BLaER1 treated with 17β-estradiol and CSF1 and Interleukin-3, amounts not matched to agents 10 nM and 100 nM (cell line): ENCODE measurements at regions not wholly inside any gene's neighbourhood (a gene's known extent, or its start where the extent isn't known, plus 50 kb on each side); places are given as distances from the start of the nearest gene placed in this dataset.

Experiments
- H3K27ac ChIP-seq, 11 experiments: shearing (Covaris generic); formaldehyde crosslinking; 2 replicates each; pipeline ENCODE4 v1.8.1; 2022
- H3K27me3 ChIP-seq, 11 experiments: shearing (Covaris generic); formaldehyde crosslinking; 2 replicates each; pipeline ENCODE4 v1.8.1; 2022
- H3K36me3 ChIP-seq, 11 experiments: shearing (Covaris generic); formaldehyde crosslinking; 2 replicates each; pipeline ENCODE4 v1.8.1; 2022
- H3K4me1 ChIP-seq, 10 experiments: shearing (Covaris generic); formaldehyde crosslinking; 2 replicates each; pipeline ENCODE4 v1.8.1; 2022
- H3K4me2 ChIP-seq, 11 experiments: shearing (Covaris generic); formaldehyde crosslinking; 2 replicates each; pipeline ENCODE4 v1.8.1; 2022
- H3K4me3 ChIP-seq, 10 experiments: shearing (Covaris generic); formaldehyde crosslinking; 2 replicates each; pipeline ENCODE4 v1.8.1; 2022
- H3K9ac ChIP-seq, 11 experiments: shearing (Covaris generic); formaldehyde crosslinking; 2 replicates each; pipeline ENCODE4 v1.8.1; 2022
- H3K9me3 ChIP-seq, 11 experiments: shearing (Covaris generic); formaldehyde crosslinking; replicated peaks in 1 of 11; 2 replicates each; pipeline ENCODE4 v1.8.1; 2022
- H4K20me1 ChIP-seq, 11 experiments: shearing (Covaris generic); formaldehyde crosslinking; 2 replicates each; pipeline ENCODE4 v1.8.1; 2022
- Cebpa-rat ChIP-seq, 11 experiments: shearing (Covaris generic); IDR thresholded peaks; 2 replicates each; pipeline ENCODE4 v1.8.1; 2022

DNA sequence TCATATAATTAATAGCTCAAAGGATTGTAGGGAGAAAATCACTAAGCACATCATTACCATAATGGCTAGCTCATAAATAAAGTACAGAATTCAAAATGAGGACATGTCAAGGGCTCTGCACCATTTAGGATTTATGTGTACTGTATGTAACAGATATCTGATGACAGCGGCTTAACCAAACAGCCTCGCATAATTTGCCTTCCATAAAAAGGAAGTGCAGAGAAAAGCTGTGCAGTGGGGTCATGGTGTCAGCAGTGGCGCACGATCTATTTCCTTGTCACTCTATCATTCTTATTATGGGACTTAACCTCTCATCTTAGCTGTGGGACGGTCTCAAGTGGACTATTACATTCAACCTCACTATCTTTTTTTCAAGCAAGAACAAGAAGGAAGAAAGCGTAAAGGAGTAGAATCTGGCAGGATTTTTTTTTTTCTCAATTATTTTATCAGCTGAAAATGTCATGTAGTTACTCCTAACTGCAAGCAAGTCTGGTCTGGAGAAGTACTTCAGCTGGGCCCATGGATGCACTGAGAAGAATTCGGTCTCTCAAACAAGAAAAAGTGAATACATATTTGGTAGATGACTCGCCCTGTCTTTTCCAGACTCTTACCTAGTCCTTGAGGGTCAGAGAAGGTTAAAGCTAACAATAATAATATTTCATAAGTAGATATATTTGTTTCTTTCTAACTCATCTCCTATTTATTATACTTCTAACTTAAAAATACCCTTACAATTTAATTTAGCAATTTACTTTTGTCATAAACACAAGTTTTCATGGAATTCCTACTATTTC lies 94.6 kb downstream of the COX18 start:
- H3K9me3 ChIP-seq = no peaks in the 10 kb centered on the region
- TF ChIP-seq Cebpa-rat (IDR thresholded peaks at IDR 0.05) = no peak
- no peak overlapping the region for H3K9ac ChIP-seq
- H3K36me3 ChIP-seq = no peaks in the 10 kb centered on the region
- no peak overlapping the region for H3K27ac ChIP-seq
- no peaks in the 10 kb centered on the region for H4K20me1 ChIP-seq
- H3K4me2 ChIP-seq = no peak overlapping the region
- no peak overlapping the region for H3K4me3 ChIP-seq
- H3K27me3 ChIP-seq = no peaks in the 10 kb centered on the region
- H3K4me1 ChIP-seq = no peaks in the 10 kb centered on the region

- Histone ChIP-seq H3K9me3 (no peaks in the 10 kb centered on the region), H4K20me1 (no peaks in the 10 kb centered on the region), H3K4me3 (no peak overlapping the region), H3K36me3 (no peaks in the 10 kb centered on the region), H3K4me1 (no peaks in the 10 kb centered on the region), H3K9ac (no peak overlapping the region), H3K27me3 (no peaks in the 10 kb centered on the region), H3K4me2 (no peak overlapping the region), H3K27ac (no peak overlapping the region)
- no peak for TF ChIP-seq Cebpa-rat (IDR thresholded peaks at IDR 0.05)
Observed at GRCh38 chr4:72971572-72971971, 97.9 kb downstream of the COX18 start.

DNA sequence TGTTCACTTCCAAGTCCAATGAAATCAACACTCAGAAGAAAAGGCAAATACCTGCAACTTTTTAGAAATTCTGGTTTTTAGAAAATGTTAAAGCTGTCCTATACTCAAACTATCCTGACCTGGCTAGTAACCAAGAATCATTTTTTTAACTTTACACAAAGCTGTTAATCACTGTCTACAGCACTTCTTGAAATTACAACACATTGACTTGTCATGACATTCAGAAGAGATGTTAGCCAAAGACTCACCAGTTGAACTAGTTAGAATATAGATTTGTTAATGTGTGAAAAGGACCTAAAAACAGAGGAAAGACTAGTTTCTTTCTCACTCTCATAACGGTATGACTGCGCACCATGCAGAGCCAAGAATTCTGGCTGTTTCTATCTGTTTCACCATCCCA lies 98.8 kb downstream of the COX18 start:
- no peak overlapping the region for H3K27ac ChIP-seq
- no peaks in the 10 kb centered on the region for H3K27me3 ChIP-seq
- no peak overlapping the region for H3K4me2 ChIP-seq
- no peaks in the 10 kb centered on the region for H3K36me3 ChIP-seq
- H3K4me3 ChIP-seq = no peak overlapping the region
- TF ChIP-seq Cebpa-rat (IDR thresholded peaks at IDR 0.05) = no peak
- H3K9me3 ChIP-seq = no peaks in the 10 kb centered on the region
- H3K4me1 ChIP-seq = no peaks in the 10 kb centered on the region
- no peak overlapping the region for H3K9ac ChIP-seq
- H4K20me1 ChIP-seq = no peaks in the 10 kb centered on the region

DNA sequence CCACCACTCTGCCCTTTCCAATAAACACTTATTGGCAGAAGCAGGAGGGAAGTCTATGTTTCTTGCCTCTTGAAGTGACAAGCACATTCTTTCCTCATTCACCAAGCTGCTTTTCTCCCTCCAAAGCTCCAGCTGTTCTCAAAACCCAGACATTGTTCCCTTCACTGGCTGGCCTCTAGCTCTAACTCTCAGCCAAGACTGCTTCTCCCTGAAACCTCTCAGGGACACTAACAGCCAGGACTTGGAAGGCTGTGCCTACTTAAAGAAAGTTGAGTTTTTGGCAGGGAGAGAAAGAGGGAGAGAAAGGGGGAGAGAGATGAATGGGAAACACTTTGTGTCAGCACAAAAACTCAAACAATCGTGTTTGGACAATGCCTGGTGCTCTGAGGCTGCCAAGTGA lies 99.5 kb downstream of the COX18 start:
- TF ChIP-seq Cebpa-rat (IDR thresholded peaks at IDR 0.05) = no peak
- H3K9me3 ChIP-seq = no peaks in the 10 kb centered on the region

GRCh38 chr4:72966652-72967051 lies 102.9 kb downstream of the COX18 start:
- H3K9me3 ChIP-seq = peaks cover 0 to 6% (median 0%) of the 10 kb centered on the region in 11 experiments; a peak in 1 of 22 replicates
- H4K20me1 ChIP-seq = no peaks in the 10 kb centered on the region
- no peak for TF ChIP-seq Cebpa-rat (IDR thresholded peaks at IDR 0.05)
- no peaks in the 10 kb centered on the region for H3K27me3 ChIP-seq
- H3K4me2 ChIP-seq = no peak overlapping the region
- no peak overlapping the region for H3K27ac ChIP-seq
- H3K4me1 ChIP-seq = no peaks in the 10 kb centered on the region
- H3K9ac ChIP-seq = no peak overlapping the region
- no peak overlapping the region for H3K4me3 ChIP-seq
- no peaks in the 10 kb centered on the region for H3K36me3 ChIP-seq

More for the DNA sequence above, 99.5 kb downstream of the COX18 start:
- Histone ChIP-seq H3K9ac (no peak overlapping the region), H3K27me3 (no peaks in the 10 kb centered on the region), H3K27ac (no peak overlapping the region), H3K4me3 (no peak overlapping the region), H4K20me1 (no peaks in the 10 kb centered on the region), H3K4me1 (no peaks in the 10 kb centered on the region), H3K4me2 (no peak overlapping the region), H3K36me3 (no peaks in the 10 kb centered on the region)

- peaks cover 0 to 17% (median 0%) of the 10 kb centered on the region in 10 experiments; a peak in 6 of 20 replicates for H3K4me1 ChIP-seq
- no peak overlapping the region for H3K27ac ChIP-seq
- no peak overlapping the region for H3K4me3 ChIP-seq
- no peaks in the 10 kb centered on the region for H3K27me3 ChIP-seq
- TF ChIP-seq Cebpa-rat (IDR thresholded peaks at IDR 0.05) = no peak
- no peak overlapping the region for H3K4me2 ChIP-seq
- no peaks in the 10 kb centered on the region for H4K20me1 ChIP-seq
- peaks cover 0 to 21% (median 17%) of the 10 kb centered on the region in 11 experiments; a peak in 19 of 22 replicates for H3K9me3 ChIP-seq
- H3K36me3 ChIP-seq = no peaks in the 10 kb centered on the region
- H3K9ac ChIP-seq = no peak overlapping the region
Observed at GRCh38 chr4:72959411-72959810, 110.1 kb downstream of the COX18 start.

DNA sequence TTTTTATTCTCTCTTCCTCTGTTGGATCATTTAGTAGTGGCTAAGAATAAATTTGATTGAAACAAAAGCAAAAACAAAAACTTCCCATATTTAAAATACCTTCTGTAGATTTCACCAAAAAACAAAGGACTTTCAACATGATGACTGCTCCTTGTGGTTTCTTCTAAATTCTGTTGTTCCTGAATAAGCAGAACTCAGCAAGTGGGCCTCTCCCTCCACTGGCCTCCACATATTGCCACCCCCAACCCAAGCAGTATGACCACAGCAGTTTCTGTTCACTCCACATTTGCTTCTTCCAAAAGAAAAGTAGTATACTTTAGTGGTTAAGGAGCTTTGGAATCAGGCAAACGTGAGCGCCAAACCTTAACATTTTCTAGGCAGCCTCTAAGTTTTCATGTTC lies 114.7 kb downstream of the COX18 start:
- Histone ChIP-seq H3K36me3 (no peaks in the 10 kb centered on the region), H3K9me3 (peaks cover 0 to 9% (median 6%) of the 10 kb centered on the region in 11 experiments; a peak in 17 of 22 replicates), H3K4me1 (peaks cover 0 to 24% (median 0%) of the 10 kb centered on the region in 10 experiments; a peak in 6 of 20 replicates), H3K27ac (peak overlapping the region in 4 of 11 experiments; percentile 5 to 66 (median 44); a peak in 5 of 22 replicates), H3K9ac (0 out of 22 replicates have a peak overlapping the region, but pooled peaks of 2 of the 11 experiments have one; percentile 6 to 28), H4K20me1 (no peaks in the 10 kb centered on the region), H3K4me2 (peak overlapping the region in 4 of 11 experiments; percentile 6 to 51 (median 44); a peak in 6 of 22 replicates), H3K27me3 (no peaks in the 10 kb centered on the region), H3K4me3 (no peak overlapping the region)
- TF ChIP-seq Cebpa-rat (IDR thresholded peaks at IDR 0.05) = no peak

DNA sequence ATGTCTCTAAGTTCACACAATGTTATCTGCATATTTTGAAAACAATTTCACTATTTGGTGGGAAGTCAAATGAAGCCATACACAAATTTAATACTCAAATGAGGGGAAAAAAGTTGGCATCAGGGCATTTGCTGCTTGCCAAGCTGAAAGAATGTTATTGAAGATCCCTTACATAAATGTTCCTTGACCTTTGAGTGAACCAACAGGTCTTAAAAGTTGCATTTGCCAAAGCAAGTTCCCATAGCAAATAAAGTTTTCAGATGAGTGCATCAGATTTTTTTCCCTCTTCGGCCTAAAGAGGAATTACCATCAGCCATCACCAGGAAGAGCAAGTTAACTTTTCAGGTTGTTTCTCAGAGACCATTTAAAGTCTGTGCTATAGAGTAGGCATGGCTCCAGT lies 115.9 kb downstream of the COX18 start:
- peak overlapping the region in 1 of 11 experiments; percentile 66; a peak in 2 of 22 replicates for H3K27ac ChIP-seq
- H3K4me1 ChIP-seq = peaks cover 0 to 24% (median 0%) of the 10 kb centered on the region in 10 experiments; a peak in 6 of 20 replicates
- no peak overlapping the region for H3K9ac ChIP-seq
- TF ChIP-seq Cebpa-rat (IDR thresholded peaks at IDR 0.05) = no peak
- H3K4me2 ChIP-seq = peak overlapping the region in 3 of 11 experiments; percentile 38 to 51 (median 50); a peak in 2 of 22 replicates
- no peak overlapping the region for H3K4me3 ChIP-seq
- H3K27me3 ChIP-seq = no peaks in the 10 kb centered on the region
- no peaks in the 10 kb centered on the region for H3K36me3 ChIP-seq
- H3K9me3 ChIP-seq = no peaks in the 10 kb centered on the region
- H4K20me1 ChIP-seq = no peaks in the 10 kb centered on the region

GRCh38 chr4:72951628-72952027 lies 117.9 kb downstream of the COX18 start:
- H3K4me2 ChIP-seq = no peak overlapping the region

More at GRCh38 chr4:72951628-72952027, 117.9 kb downstream of the COX18 start:
- Histone ChIP-seq H3K27ac (no peak overlapping the region), H4K20me1 (no peaks in the 10 kb centered on the region), H3K27me3 (no peaks in the 10 kb centered on the region), H3K9ac (no peak overlapping the region), H3K36me3 (no peaks in the 10 kb centered on the region), H3K4me1 (peaks cover 0 to 24% (median 0%) of the 10 kb centered on the region in 10 experiments; a peak in 6 of 20 replicates), H3K9me3 (peaks cover 0 to 3% (median under 1%) of the 10 kb centered on the region in 11 experiments; a peak in 5 of 22 replicates), H3K4me3 (no peak overlapping the region)
- no peak for TF ChIP-seq Cebpa-rat (IDR thresholded peaks at IDR 0.05)
